ENCODE measurements at regions not wholly inside any gene's neighbourhood (a gene's known extent, or its start where the extent isn't known, plus 50 kb on each side); places are given as distances from the start of the nearest gene placed in this dataset.

DNA sequence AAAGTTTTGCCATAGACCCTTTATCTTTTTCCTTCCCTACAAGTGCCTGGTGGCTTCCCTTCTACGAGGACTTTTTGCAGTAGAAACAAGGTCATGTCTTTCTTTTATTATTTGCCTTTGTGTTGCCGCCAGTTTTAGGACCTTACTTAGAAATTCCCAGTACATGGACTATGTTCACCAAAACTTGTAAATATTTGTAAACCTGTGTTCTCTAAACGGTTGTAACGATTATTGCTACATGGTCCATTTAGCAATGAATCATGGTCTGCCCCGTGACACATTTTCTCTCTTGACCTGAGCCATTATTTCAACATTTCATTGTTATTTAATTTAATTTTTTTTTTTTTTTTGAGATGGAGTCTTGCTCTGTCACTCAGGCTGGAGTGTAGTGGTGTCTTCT is 110.7 kb downstream of the MFAP3L start:
- no peaks in the 10 kb centered on the region for H3K9me1 ChIP-seq (ENCODE audit: control insufficient read depth, extremely low read depth, insufficient read depth, low read length)
- peaks cover 1% of the 10 kb centered on the region for H3K9me3 ChIP-seq (ENCODE audit: control insufficient read depth, low read depth, low read length)
- H2AFZ ChIP-seq (ENCODE audit: control insufficient read depth, low read length) = no peak overlapping the region
- H3K27me3 ChIP-seq (ENCODE audit: control insufficient read depth, extremely low read depth, insufficient read depth, low read length) = no peaks in the 10 kb centered on the region
- FAIRE-seq = no peak
- H4K20me1 ChIP-seq (ENCODE audit: control insufficient read depth, extremely low read depth, insufficient read depth, low read length) = no peaks in the 10 kb centered on the region
- no peaks in the 10 kb centered on the region for H3K36me3 ChIP-seq (ENCODE audit: control insufficient read depth in 2 of 2, extremely low read depth in 1 of 2, insufficient read depth in 2 of 2, low read length in 2 of 2)
- no peak overlapping the region for H3K9ac ChIP-seq (ENCODE audit: control insufficient read depth, extremely low read depth, insufficient read depth, low read length)
- H3K4me2 ChIP-seq (ENCODE audit: control insufficient read depth, extremely low read depth, insufficient read depth, low read depth, low read length) = no peak overlapping the region
- dilution Hi-C loops (cut with MboI; ENCODE audit: extremely low pct_ligation_motif_present, low sequenced_read_pairs) = no loop called here
- H3K79me2 ChIP-seq (ENCODE audit: control insufficient read depth, insufficient read depth, low read length) = no peaks in the 10 kb centered on the region
- no peaks in the 10 kb centered on the region for H3K4me1 ChIP-seq (ENCODE audit: control insufficient read depth, extremely low read depth, insufficient read depth, low read length)
- no peak overlapping the region for H3K27ac ChIP-seq (ENCODE audit: control insufficient read depth, insufficient read depth, low read length)
- TF ChIP-seq CTCF (optimal IDR thresholded peaks at IDR 0.05 in 1 of 3, IDR thresholded peaks at IDR 0.05 in 1 of 3, conservative IDR thresholded peaks at IDR 0.05 in 1 of 3; ENCODE audit: extremely low read depth in 1 of 3, insufficient read depth in 2 of 3, low read length in 3 of 3) (no peak), EZH2 (IDR thresholded peaks at IDR 0.05; ENCODE audit: low read length) (no peak)
- DNase-seq (ENCODE audit: low read depth, low spot score) = no peak
- no peak overlapping the region for H3K4me3 ChIP-seq (ENCODE audit: control insufficient read depth in 2 of 3, extremely low read depth in 1 of 3, insufficient read depth in 2 of 3, low read depth in 1 of 3, low read length in 3 of 3)

- H3K27ac ChIP-seq (ENCODE audit: control insufficient read depth, insufficient read depth, low read length) = no peak overlapping the region
- dilution Hi-C loops (cut with MboI; ENCODE audit: extremely low pct_ligation_motif_present, low sequenced_read_pairs) = no loop called here
- peaks cover 1% of the 10 kb centered on the region for H3K9me3 ChIP-seq (ENCODE audit: control insufficient read depth, low read depth, low read length)
- no peak overlapping the region for H2AFZ ChIP-seq (ENCODE audit: control insufficient read depth, low read length)
- FAIRE-seq = no peak
- no peaks in the 10 kb centered on the region for H3K9me1 ChIP-seq (ENCODE audit: control insufficient read depth, extremely low read depth, insufficient read depth, low read length)
- H3K9ac ChIP-seq (ENCODE audit: control insufficient read depth, extremely low read depth, insufficient read depth, low read length) = no peak overlapping the region
- no peaks in the 10 kb centered on the region for H4K20me1 ChIP-seq (ENCODE audit: control insufficient read depth, extremely low read depth, insufficient read depth, low read length)
- no peak for DNase-seq (ENCODE audit: low read depth, low spot score)
- no peaks in the 10 kb centered on the region for H3K27me3 ChIP-seq (ENCODE audit: control insufficient read depth, extremely low read depth, insufficient read depth, low read length)
- H3K4me2 ChIP-seq (ENCODE audit: control insufficient read depth, extremely low read depth, insufficient read depth, low read depth, low read length) = no peak overlapping the region
- no peaks in the 10 kb centered on the region for H3K4me1 ChIP-seq (ENCODE audit: control insufficient read depth, extremely low read depth, insufficient read depth, low read length)
- TF ChIP-seq CTCF (optimal IDR thresholded peaks at IDR 0.05 in 1 of 3, IDR thresholded peaks at IDR 0.05 in 1 of 3, conservative IDR thresholded peaks at IDR 0.05 in 1 of 3; ENCODE audit: extremely low read depth in 1 of 3, insufficient read depth in 2 of 3, low read length in 3 of 3) (no peak), EZH2 (IDR thresholded peaks at IDR 0.05; ENCODE audit: low read length) (no peak)
- H3K79me2 ChIP-seq (ENCODE audit: control insufficient read depth, insufficient read depth, low read length) = no peaks in the 10 kb centered on the region
- H3K36me3 ChIP-seq (ENCODE audit: control insufficient read depth in 2 of 2, extremely low read depth in 1 of 2, insufficient read depth in 2 of 2, low read length in 2 of 2) = no peaks in the 10 kb centered on the region
- no peak overlapping the region for H3K4me3 ChIP-seq (ENCODE audit: control insufficient read depth in 2 of 3, extremely low read depth in 1 of 3, insufficient read depth in 2 of 3, low read depth in 1 of 3, low read length in 3 of 3)
Observed at GRCh38 chr4:169914866-169915265, 111.3 kb downstream of the MFAP3L start.

All from keratinocyte (primary cell).